ENCODE measurements at regions not wholly inside any gene's neighbourhood (a gene's known extent, or its start where the extent isn't known, plus 50 kb on each side); places are given as distances from the start of the nearest gene placed in this dataset.

- 95% methylated on average over 1 of the region's 1 CpG; no CpG with 5 or more reads in 1 of the 2 experiments for WGBS, 2 experiments (ENCODE audit: extremely low coverage in 1 of 2, insufficient coverage in 1 of 2, insufficient read length in 1 of 2, insufficient replicate concordance in 2 of 2, low coverage in 1 of 2, low lambda C conversion rate in 2 of 2, missing lambda C conversion rate in 1 of 2)
- Histone ChIP-seq H2BK20ac (ENCODE audit: low read length) (no peak overlapping the region), H2BK12ac (ENCODE audit: low read depth, low read length) (no peak overlapping the region), H3K18ac (ENCODE audit: extremely low read depth, low read length) (no peak overlapping the region), H2BK15ac (ENCODE audit: low read length) (no peak overlapping the region), H2AFZ (ENCODE audit: low read length) (no peak overlapping the region), H3K9ac (replicated peaks in 1 of 4; ENCODE audit: extremely low read depth in 1 of 4, low read depth in 3 of 4, low read length in 3 of 4) (no peak overlapping the region), H3K23ac (ENCODE audit: insufficient read length) (no peak overlapping the region), H2BK5ac (ENCODE audit: low read depth, low read length) (no peak overlapping the region), H3K4ac (replicated peaks; ENCODE audit: insufficient read length, low read depth, low read length) (no peak overlapping the region), H3K14ac (ENCODE audit: insufficient read length) (no peak overlapping the region), H2BK120ac (replicated peaks; ENCODE audit: low read depth, low read length) (no peak overlapping the region), H3K9me3 (ENCODE audit: insufficient read depth in 2 of 2, low read depth in 1 of 2, low read length in 1 of 2) (peaks cover 0 to 10% of the 10 kb centered on the region in 2 experiments; a peak in 1 of 4 replicates), H3K27ac (ENCODE audit: low read depth, low read length) (no peak overlapping the region), H3K27me3 (replicated peaks in 1 of 4; ENCODE audit: control insufficient read depth in 3 of 4, extremely low read depth in 1 of 4, insufficient read depth in 3 of 4, low read length in 3 of 4) (no peaks in the 10 kb centered on the region), H4K20me1 (replicated peaks in 1 of 2; ENCODE audit: control insufficient read depth in 1 of 2, insufficient read depth in 2 of 2, low read length in 2 of 2) (no peaks in the 10 kb centered on the region), H3K79me2 (ENCODE audit: control insufficient read depth in 1 of 2, insufficient read depth in 2 of 2, low read length in 2 of 2) (no peaks in the 10 kb centered on the region), H4K91ac (replicated peaks; ENCODE audit: insufficient read length, low read length) (no peak overlapping the region), H2AK5ac (ENCODE audit: low read depth, low read length) (no peak overlapping the region), H3K4me3 (ENCODE audit: extremely low read depth in 1 of 4, insufficient read depth in 2 of 4, low read depth in 3 of 4, low read length in 4 of 4) (no peak overlapping the region), H4K5ac (ENCODE audit: insufficient read length, low read depth, low read length) (no peak overlapping the region), H3K36me3 (ENCODE audit: control insufficient read depth in 2 of 4, insufficient read depth in 4 of 4, low read length in 3 of 4) (no peaks in the 10 kb centered on the region), H3K23me2 (ENCODE audit: low read depth, low read length) (no peaks in the 10 kb centered on the region), H3K4me1 (replicated peaks in 1 of 4; ENCODE audit: control insufficient read depth in 3 of 4, insufficient read depth in 4 of 4, low read length in 3 of 4) (no peaks in the 10 kb centered on the region), H3K4me2 (ENCODE audit: insufficient read depth in 1 of 2, low read depth in 2 of 2, low read length in 2 of 2) (no peak overlapping the region), H4K8ac (ENCODE audit: extremely low read depth, insufficient read depth, low read length) (no peak overlapping the region), H3K56ac (replicated peaks; ENCODE audit: insufficient read length, low read depth, low read length) (no peak overlapping the region), H3K79me1 (ENCODE audit: low read depth, low read length) (no peaks in the 10 kb centered on the region)
- DNase-seq (ENCODE audit: low read depth in 1 of 2, low spot score in 2 of 2) (no peak), FAIRE-seq (no peak)
- POLR2A ChIA-PET (ENCODE audit: partially characterized antibody): no interaction called here
- CTCF ChIA-PET (ENCODE audit: partially characterized antibody): interaction anchor here (1.3 kb wide), 1 partner anchor 10 kb away, joined by 7 read pairs; no protein-coding TSS in a partner anchor
- TF ChIP-seq SIX5 (IDR thresholded peaks at IDR 0.05; ENCODE audit: low read depth, low read length) (no peak), CHD1 (IDR thresholded peaks at IDR 0.05; ENCODE audit: low read depth, low read length) (no peak), POU5F1 (IDR thresholded peaks at IDR 0.05; ENCODE audit: low read depth, low read length) (no peak), TCF12 (IDR thresholded peaks at IDR 0.05; ENCODE audit: low read depth, low read length) (no peak), SP1 (IDR thresholded peaks at IDR 0.05; ENCODE audit: low read depth, low read length) (no peak), JUN (IDR thresholded peaks at IDR 0.05; ENCODE audit: low read depth, low read length) (no peak), ZNF274 (IDR thresholded peaks at IDR 0.05; ENCODE audit: borderline replicate concordance, extremely low read depth, low read length) (no peak), CEBPB (IDR thresholded peaks at IDR 0.05; ENCODE audit: low read depth, low read length) (no peak), GABPA (IDR thresholded peaks at IDR 0.05; ENCODE audit: borderline replicate concordance, insufficient read depth, low read length) (no peak), SUZ12 (IDR thresholded peaks at IDR 0.05; ENCODE audit: low read length) (no peak), RBBP5 (IDR thresholded peaks at IDR 0.05; ENCODE audit: borderline replicate concordance, low read depth, low read length) (no peak), RNF2 (IDR thresholded peaks at IDR 0.05; ENCODE audit: borderline replicate concordance, low read depth, low read length, missing control alignments, poor library complexity, severe bottlenecking) (no peak), ATF2 (IDR thresholded peaks at IDR 0.05; ENCODE audit: low read length) (no peak)
Observed at GRCh38 chr6:134631398-134631924, 313.5 kb upstream of the SGK1 start.
